H1 (cell line): ENCODE measurements at regions not wholly inside any gene's neighbourhood (a gene's known extent, or its start where the extent isn't known, plus 50 kb on each side); places are given as distances from the start of the nearest gene placed in this dataset.

ENCODE experiments used
- CTCF ChIA-PET: fragments of 300-600 bp; sonication (Branson Sonifier 250); formaldehyde crosslinking; loops from one replicate; lab custom pipeline; 2021; ENCODE audit not compliant: partially characterized antibody; lab: Charles Lee
- POLR2A ChIA-PET: fragments of 300-600 bp; sonication (Branson Sonifier 250); formaldehyde crosslinking; loops from one replicate; lab custom pipeline; 2021; ENCODE audit warnings: inconsistent platforms; ENCODE audit not compliant: partially characterized antibody; lab: Charles Lee
- DNase-seq, 2 experiments: peaks; one replicate each; pipeline versions ENCODE4 v3.0.0 to v3.0.0-alpha.2; 2010 to 2022; ENCODE audit warnings: low spot score in 2 of 2, low read depth in 1 of 2, mixed read lengths in 1 of 2
- FAIRE-seq: peaks from 2 replicates; lab custom pipeline; 2011; peaks lifted over from hg19 to GRCh38; lab: Jason Lieb, UNC
- H2AFZ ChIP-seq: 2 replicates; pipeline ENCODE4 v1.8.1; 2012; ENCODE audit warnings: low read length, inconsistent platforms
- H2AK5ac ChIP-seq: 2 replicates; pipeline ENCODE4 v1.6.1; 2013; ENCODE audit warnings: low read depth, low read length
- H2BK120ac ChIP-seq: replicated peaks from 2 replicates; pipeline ENCODE3; 2013; ENCODE audit warnings: low read depth, low read length, inconsistent platforms
- H2BK12ac ChIP-seq: 2 replicates; pipeline ENCODE4 v1.6.1; 2013; ENCODE audit warnings: low read depth, low read length
- H2BK15ac ChIP-seq: 2 replicates; pipeline ENCODE4 v1.6.1; 2013; ENCODE audit warnings: low read length
- H2BK20ac ChIP-seq: 2 replicates; pipeline ENCODE4 v1.6.1; 2013; ENCODE audit warnings: low read length
- H2BK5ac ChIP-seq: 2 replicates; pipeline ENCODE4 v1.6.1; 2013; ENCODE audit warnings: low read depth, low read length
- H3K14ac ChIP-seq: 2 replicates; pipeline ENCODE4 v1.6.1; 2013; ENCODE audit warnings: inconsistent platforms; ENCODE audit not compliant: insufficient read length
- H3K18ac ChIP-seq: 2 replicates; pipeline ENCODE4 v1.6.1; 2013; ENCODE audit warnings: low read length; ENCODE audit errors: extremely low read depth
- H3K23ac ChIP-seq: 2 replicates; pipeline ENCODE4 v1.6.1; 2013; ENCODE audit warnings: inconsistent platforms; ENCODE audit not compliant: insufficient read length
- H3K23me2 ChIP-seq: 2 replicates; pipeline ENCODE4 v1.6.1; 2013; ENCODE audit warnings: low read depth, low read length
- H3K27ac ChIP-seq: 2 replicates; pipeline ENCODE4 v1.6.1; 2011; ENCODE audit warnings: low read depth, low read length, inconsistent platforms
- H3K27me3 ChIP-seq, 4 experiments: replicated peaks in 1 of 4; 1 replicate in 1 of 4; 2 replicates in 3 of 4; pipeline versions ENCODE4 v1.6.1 to v1.8.1; 2011 to 2013; ENCODE audit warnings: low read length in 3 of 4, mild to moderate bottlenecking in 3 of 4, inconsistent platforms in 2 of 4, mixed read lengths in 2 of 4, moderate library complexity in 1 of 4; ENCODE audit not compliant: control insufficient read depth in 3 of 4, insufficient read depth in 3 of 4; ENCODE audit errors: extremely low read depth in 1 of 4
- H3K36me3 ChIP-seq, 4 experiments: 2 replicates each; pipeline versions ENCODE4 v1.6.1 to v1.8.1; 2011 to 2013; ENCODE audit warnings: mild to moderate bottlenecking in 4 of 4, low read length in 3 of 4, moderate library complexity in 2 of 4, control low read depth in 1 of 4, inconsistent platforms in 1 of 4; ENCODE audit not compliant: insufficient read depth in 4 of 4, control insufficient read depth in 2 of 4
- H3K4ac ChIP-seq: replicated peaks from 2 replicates; pipeline ENCODE3; 2013; ENCODE audit warnings: low read length, low read depth, mixed read lengths, inconsistent platforms; ENCODE audit not compliant: insufficient read length
- H3K4me1 ChIP-seq, 4 experiments: replicated peaks in 1 of 4; 1 replicate in 1 of 4; 2 replicates in 3 of 4; pipeline versions ENCODE4 v1.6.1 to v1.8.1; 2011 to 2013; ENCODE audit warnings: low read length in 3 of 4, inconsistent platforms in 2 of 4, mixed read lengths in 1 of 4; ENCODE audit not compliant: insufficient read depth in 4 of 4, control insufficient read depth in 3 of 4
- H3K4me2 ChIP-seq, 2 experiments: 2 replicates each; pipeline versions ENCODE4 v1.6.1 to v1.8.1; 2011 to 2013; ENCODE audit warnings: low read depth in 2 of 2, low read length in 2 of 2, control low read depth in 1 of 2, inconsistent platforms in 1 of 2, mild to moderate bottlenecking in 1 of 2; ENCODE audit not compliant: insufficient read depth in 1 of 2
- H3K4me3 ChIP-seq, 4 experiments: fragments of 200-600, 300-600 bp in 1 of 4; sonication (generic), shearing (Covaris generic), sonication (Bioruptor Twin) in 1 of 4; 2 replicates each; pipeline versions ENCODE4 v1.5.1 to v1.8.1; 2011 to 2016; ENCODE audit warnings: low read length in 4 of 4, low read depth in 3 of 4, control low read depth in 2 of 4, inconsistent platforms in 2 of 4, mild to moderate bottlenecking in 2 of 4, mixed read lengths in 1 of 4, moderate library complexity in 1 of 4; ENCODE audit not compliant: insufficient read depth in 2 of 4; ENCODE audit errors: extremely low read depth in 1 of 4
- H3K56ac ChIP-seq: replicated peaks from 2 replicates; pipeline ENCODE3; 2013; ENCODE audit warnings: low read depth, mild to moderate bottlenecking, mixed read lengths, low read length, inconsistent platforms; ENCODE audit not compliant: insufficient read length
- H3K79me1 ChIP-seq: 2 replicates; pipeline ENCODE4 v1.6.1; 2013; ENCODE audit warnings: low read depth, low read length, control low read depth
- H3K79me2 ChIP-seq, 2 experiments: 2 replicates each; pipeline versions ENCODE4 v1.6.1 to v1.8.1; 2012 to 2013; ENCODE audit warnings: low read length in 2 of 2, mild to moderate bottlenecking in 2 of 2, inconsistent platforms in 1 of 2; ENCODE audit not compliant: insufficient read depth in 2 of 2, control insufficient read depth in 1 of 2
- H3K9ac ChIP-seq, 4 experiments: replicated peaks in 1 of 4; 1 replicate in 1 of 4; 2 replicates in 3 of 4; pipeline versions ENCODE4 v1.6.1 to v1.8.1; 2011 to 2013; ENCODE audit warnings: low read depth in 3 of 4, low read length in 3 of 4, control low read depth in 2 of 4, mild to moderate bottlenecking in 2 of 4, moderate library complexity in 2 of 4, inconsistent platforms in 1 of 4; ENCODE audit errors: extremely low read depth in 1 of 4
- H3K9me3 ChIP-seq, 2 experiments: 2 replicates each; pipeline versions ENCODE4 v1.6.1 to v1.8.1; 2012 to 2013; ENCODE audit warnings: mild to moderate bottlenecking in 2 of 2, moderate library complexity in 2 of 2, control low read depth in 1 of 2, inconsistent platforms in 1 of 2, low read depth in 1 of 2, low read length in 1 of 2, mixed read lengths in 1 of 2; ENCODE audit not compliant: insufficient read depth in 2 of 2
- H4K20me1 ChIP-seq, 2 experiments: replicated peaks in 1 of 2; 2 replicates each; pipeline versions ENCODE3 to v1.8.1; 2011 to 2013; ENCODE audit warnings: inconsistent platforms in 2 of 2, low read length in 2 of 2, mild to moderate bottlenecking in 1 of 2; ENCODE audit not compliant: insufficient read depth in 2 of 2, control insufficient read depth in 1 of 2
- H4K5ac ChIP-seq: 2 replicates; pipeline ENCODE4 v1.6.1; 2013; ENCODE audit warnings: low read length, low read depth, mixed read lengths, inconsistent platforms; ENCODE audit not compliant: insufficient read length
- H4K8ac ChIP-seq: 2 replicates; pipeline ENCODE4 v1.8.0; 2013; ENCODE audit warnings: mild to moderate bottlenecking, moderate library complexity, low read length, inconsistent platforms; ENCODE audit not compliant: insufficient read depth; ENCODE audit errors: extremely low read depth
- H4K91ac ChIP-seq: replicated peaks from 2 replicates; pipeline ENCODE3; 2013; ENCODE audit warnings: low read length, mixed read lengths, inconsistent platforms; ENCODE audit not compliant: insufficient read length
- BCL11A ChIP-seq, 2 experiments: IDR thresholded peaks; one replicate each; pipeline ENCODE4 v1.6.1; 2011; ENCODE audit warnings: low read depth in 2 of 2, low read length in 2 of 2, mild to moderate bottlenecking in 2 of 2
- CBX8 ChIP-seq: fragments of 300-800, 300-1000 bp; sonication (generic); IDR thresholded peaks from 2 replicates; pipeline ENCODE4 v1.7.1; 2016; ENCODE audit warnings: low read depth, low read length, borderline replicate concordance
- CHD2 ChIP-seq: IDR thresholded peaks from 2 replicates; pipeline ENCODE4 v1.6.1; 2012; ENCODE audit warnings: low read length, improper control_type of control experiment
- GTF2F1 ChIP-seq: IDR thresholded peaks from 2 replicates; pipeline ENCODE4 v1.6.1; 2012; ENCODE audit warnings: low read depth, low read length, improper control_type of control experiment, borderline replicate concordance
- MAFK ChIP-seq: IDR thresholded peaks from 2 replicates; pipeline ENCODE4 v1.6.1; 2012; ENCODE audit warnings: low read depth, mild to moderate bottlenecking, improper control_type of control experiment, low read length
- PHF8 ChIP-seq: fragments of 200-600 bp; sonication (generic); conservative IDR thresholded peaks from 2 replicates; pipeline ENCODE4 v1.7.1; 2012; ENCODE audit warnings: low read depth, mild to moderate bottlenecking, inconsistent platforms, low read length, moderate library complexity
- POLR2A ChIP-seq, 2 experiments: IDR thresholded peaks; 1 replicate in 1 of 2; 2 replicates in 1 of 2; pipeline ENCODE4 v1.6.1; 2011; ENCODE audit warnings: low read depth in 2 of 2, low read length in 2 of 2, mild to moderate bottlenecking in 2 of 2; ENCODE audit errors: control extremely low read depth in 1 of 2
- RBBP5 ChIP-seq: IDR thresholded peaks from 2 replicates; pipeline ENCODE4 v1.7.1; 2012; ENCODE audit warnings: low read depth, mild to moderate bottlenecking, inconsistent platforms, low read length, moderate library complexity, borderline replicate concordance
- SUZ12 ChIP-seq: fragments of 200-600 bp; sonication (generic); IDR thresholded peaks from 2 replicates; pipeline ENCODE4 v1.6.1; 2012; ENCODE audit warnings: mild to moderate bottlenecking, inconsistent platforms, low read length, moderate library complexity, mixed read lengths
- WGBS, 2 experiments: shearing (Covaris generic) in 1 of 2; methylation state at CpG; one replicate each; pipeline versions ENCODE4 v1.1.6 to v1.1.7; 2013 to 2015; ENCODE audit warnings: low lambda C conversion rate in 2 of 2, mixed read lengths in 2 of 2, inconsistent platforms in 1 of 2, low coverage in 1 of 2, missing lambda C conversion rate in 1 of 2; ENCODE audit not compliant: insufficient replicate concordance in 2 of 2, insufficient coverage in 1 of 2, insufficient read length in 1 of 2; ENCODE audit errors: extremely low coverage in 1 of 2, missing lambda C conversion rate in 1 of 2; 5-methylcytosine and 5-hydroxymethylcytosine counted together
- TF ChIP-seq, protein P1 (sequence below), 3 experiments: IDR thresholded peaks; 1 replicate in 2 of 3; 2 replicates in 1 of 3; pipeline versions ENCODE4 v1.5.1 to v1.6.1; 2011; ENCODE audit warnings: low read length in 3 of 3, mild to moderate bottlenecking in 3 of 3, inconsistent platforms in 2 of 3, low read depth in 1 of 3, moderate library complexity in 1 of 3; ENCODE audit not compliant: insufficient read depth in 1 of 3; ENCODE audit errors: control extremely low read depth in 1 of 3
- TF ChIP-seq, protein P2 (sequence below): IDR thresholded peaks from 2 replicates; pipeline ENCODE4 v1.6.1; 2012; ENCODE audit warnings: low read length, inconsistent platforms

DNA sequence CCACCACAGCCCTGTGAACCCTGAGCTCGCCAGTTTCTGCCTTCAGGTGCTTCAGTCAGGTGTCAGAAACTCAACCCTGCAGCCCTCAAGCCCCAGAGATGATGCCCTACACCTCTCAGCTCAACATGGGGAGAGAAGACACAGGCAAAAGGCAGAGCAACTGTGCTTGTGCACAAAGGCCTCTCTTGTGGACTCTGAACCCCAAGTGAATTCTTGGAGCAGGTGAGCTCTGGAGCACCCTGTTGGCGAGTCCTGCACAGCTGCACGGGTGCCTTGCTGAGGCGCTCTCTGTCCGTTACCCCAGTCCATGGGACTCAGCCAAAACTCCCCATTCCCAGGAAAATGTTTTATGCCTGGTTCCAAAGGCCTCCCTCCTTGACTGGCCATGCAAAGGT is 197.0 kb downstream of the KLF13 start:
- H3K23ac ChIP-seq, result no peak overlapping the region
- TF ChIP-seq CHD2 (no peak), CBX8 (no peak), POLR2A (IDR thresholded peaks at IDR 0.05; ENCODE audit: control extremely low read depth in 1 of 2, low read depth in 2 of 2, low read length in 2 of 2) (no peak), BCL11A (IDR thresholded peaks at IDR 0.05; ENCODE audit: low read depth in 2 of 2, low read length in 2 of 2) (no peak), MAFK (no peak), PHF8 (no peak), GTF2F1 (no peak), RBBP5 (no peak), SUZ12 (no peak)
- TF ChIP-seq, protein P1, sequence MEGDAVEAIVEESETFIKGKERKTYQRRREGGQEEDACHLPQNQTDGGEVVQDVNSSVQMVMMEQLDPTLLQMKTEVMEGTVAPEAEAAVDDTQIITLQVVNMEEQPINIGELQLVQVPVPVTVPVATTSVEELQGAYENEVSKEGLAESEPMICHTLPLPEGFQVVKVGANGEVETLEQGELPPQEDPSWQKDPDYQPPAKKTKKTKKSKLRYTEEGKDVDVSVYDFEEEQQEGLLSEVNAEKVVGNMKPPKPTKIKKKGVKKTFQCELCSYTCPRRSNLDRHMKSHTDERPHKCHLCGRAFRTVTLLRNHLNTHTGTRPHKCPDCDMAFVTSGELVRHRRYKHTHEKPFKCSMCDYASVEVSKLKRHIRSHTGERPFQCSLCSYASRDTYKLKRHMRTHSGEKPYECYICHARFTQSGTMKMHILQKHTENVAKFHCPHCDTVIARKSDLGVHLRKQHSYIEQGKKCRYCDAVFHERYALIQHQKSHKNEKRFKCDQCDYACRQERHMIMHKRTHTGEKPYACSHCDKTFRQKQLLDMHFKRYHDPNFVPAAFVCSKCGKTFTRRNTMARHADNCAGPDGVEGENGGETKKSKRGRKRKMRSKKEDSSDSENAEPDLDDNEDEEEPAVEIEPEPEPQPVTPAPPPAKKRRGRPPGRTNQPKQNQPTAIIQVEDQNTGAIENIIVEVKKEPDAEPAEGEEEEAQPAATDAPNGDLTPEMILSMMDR (IDR thresholded peaks at IDR 0.05; ENCODE audit: control extremely low read depth in 1 of 3, insufficient read depth in 1 of 3, low read depth in 1 of 3, low read length in 3 of 3), result no peak
- TF ChIP-seq, protein P2, sequence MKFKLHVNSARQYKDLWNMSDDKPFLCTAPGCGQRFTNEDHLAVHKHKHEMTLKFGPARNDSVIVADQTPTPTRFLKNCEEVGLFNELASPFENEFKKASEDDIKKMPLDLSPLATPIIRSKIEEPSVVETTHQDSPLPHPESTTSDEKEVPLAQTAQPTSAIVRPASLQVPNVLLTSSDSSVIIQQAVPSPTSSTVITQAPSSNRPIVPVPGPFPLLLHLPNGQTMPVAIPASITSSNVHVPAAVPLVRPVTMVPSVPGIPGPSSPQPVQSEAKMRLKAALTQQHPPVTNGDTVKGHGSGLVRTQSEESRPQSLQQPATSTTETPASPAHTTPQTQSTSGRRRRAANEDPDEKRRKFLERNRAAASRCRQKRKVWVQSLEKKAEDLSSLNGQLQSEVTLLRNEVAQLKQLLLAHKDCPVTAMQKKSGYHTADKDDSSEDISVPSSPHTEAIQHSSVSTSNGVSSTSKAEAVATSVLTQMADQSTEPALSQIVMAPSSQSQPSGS, result no peak
- peaks cover 0 to 7% (median 1%) of the 10 kb centered on the region in 4 experiments; a peak in 5 of 7 replicates for H3K4me1 ChIP-seq
- no peak overlapping the region for H3K4me2 ChIP-seq
- H2BK5ac ChIP-seq, result no peak overlapping the region
- no peak overlapping the region for H3K56ac ChIP-seq
- POLR2A ChIA-PET, result no interaction called here
- no peak overlapping the region for H3K9ac ChIP-seq
- no peak overlapping the region for H4K91ac ChIP-seq
- H3K79me1 ChIP-seq, result no peaks in the 10 kb centered on the region
- no peak overlapping the region for H2BK12ac ChIP-seq
- H3K23me2 ChIP-seq, result no peaks in the 10 kb centered on the region
- H3K27me3 ChIP-seq, result no peaks in the 10 kb centered on the region
- no peak overlapping the region for H3K27ac ChIP-seq
- no peak overlapping the region for H3K4me3 ChIP-seq
- H3K14ac ChIP-seq, result no peak overlapping the region
- no peak for DNase-seq
- WGBS, 2 experiments, result 89% methylated on average over 3 of the region's 5 CpGs; no CpG with 5 or more reads in 1 of the 2 experiments
- no peak overlapping the region for H2AFZ ChIP-seq
- CTCF ChIA-PET, result interaction anchor here (0.8 to 1.4 kb wide), 2 partner anchors 33 to 451 kb away, joined by 3 read pairs; no protein-coding TSS in a partner anchor
- no peak overlapping the region for H3K4ac ChIP-seq
- no peaks in the 10 kb centered on the region for H3K36me3 ChIP-seq
- no peak overlapping the region for H3K18ac ChIP-seq
- FAIRE-seq, result no peak
- no peak overlapping the region for H2AK5ac ChIP-seq
- no peaks in the 10 kb centered on the region for H3K79me2 ChIP-seq
- no peak overlapping the region for H4K8ac ChIP-seq
- no peaks in the 10 kb centered on the region for H4K20me1 ChIP-seq
- H3K9me3 ChIP-seq, result no peaks in the 10 kb centered on the region
- no peak overlapping the region for H2BK20ac ChIP-seq
- no peak overlapping the region for H2BK15ac ChIP-seq
- no peak overlapping the region for H2BK120ac ChIP-seq
- H4K5ac ChIP-seq, result no peak overlapping the region
